AG10803 (cell line): ENCODE measurements at regions not wholly inside any gene's neighbourhood (a gene's known extent, or its start where the extent isn't known, plus 50 kb on each side); places are given as distances from the start of the nearest gene placed in this dataset.

ENCODE experiments used
- DNase-seq: peaks from one replicate; pipeline ENCODE4 v3.0.0; 2010; ENCODE audit warnings: low read depth
- H3K4me3 ChIP-seq: 2 replicates; pipeline ENCODE4 v1.5.1; 2011; ENCODE audit warnings: mild to moderate bottlenecking, low read length, control low read depth
- CTCF ChIP-seq: conservative IDR thresholded peaks from 2 replicates; pipeline ENCODE4 v1.5.1; 2011; ENCODE audit warnings: mild to moderate bottlenecking, low read length, control low read depth, inconsistent platforms

- no peak for TF ChIP-seq CTCF
- DNase-seq, result no peak
- H3K4me3 ChIP-seq, result no peak overlapping the region
Measured at GRCh38 chr3:71907996-71908395, 123.0 kb upstream of the PROK2 start.

GRCh38 chr3:71906976-71907375, 122.0 kb upstream of the PROK2 start:
- DNase-seq, result no peak
- no peak for TF ChIP-seq CTCF
- no peak overlapping the region for H3K4me3 ChIP-seq

GRCh38 chr3:71905426-71905825, 120.5 kb upstream of the PROK2 start:
- TF ChIP-seq CTCF, result no peak
- no peak for DNase-seq
- no peak overlapping the region for H3K4me3 ChIP-seq

GRCh38 chr3:71903936-71904335, 119.0 kb upstream of the PROK2 start:
- TF ChIP-seq CTCF, result no peak

GRCh38 chr3:71903112-71903495, 118.2 kb upstream of the PROK2 start:
- no peak for TF ChIP-seq CTCF
- no peak overlapping the region for H3K4me3 ChIP-seq

More at GRCh38 chr3:71903936-71904335, 119.0 kb upstream of the PROK2 start:
- no peak overlapping the region for H3K4me3 ChIP-seq
- no peak for DNase-seq

GRCh38 chr3:71902258-71903111, 117.5 kb upstream of the PROK2 start:
- H3K4me3 ChIP-seq, result no peak overlapping the region
- no peak for DNase-seq
- TF ChIP-seq CTCF, result no peak

More at GRCh38 chr3:71903112-71903495, 118.2 kb upstream of the PROK2 start:
- DNase-seq, result no peak

- no peak for TF ChIP-seq CTCF
Measured at GRCh38 chr3:71901645-71902044, 116.7 kb upstream of the PROK2 start.

More at GRCh38 chr3:71901645-71902044, 116.7 kb upstream of the PROK2 start:
- H3K4me3 ChIP-seq, result no peak overlapping the region
- no peak for DNase-seq
